Subcutaneous abdominal adipose tissue (tissue), 5 donors: ENCODE measurements at regions not wholly inside any gene's neighbourhood (a gene's known extent, or its start where the extent isn't known, plus 50 kb on each side); places are given as distances from the start of the nearest gene placed in this dataset.

Experiments
- H3K27ac ChIP-seq: one replicate; pipeline ENCODE4 v1.7.0; 2013; ENCODE audit warnings: low read depth, mild to moderate bottlenecking, inconsistent platforms, low read length, moderate library complexity
- H3K27me3 ChIP-seq, 5 donors: one replicate each; pipeline ENCODE4 v1.7.0; 2013; ENCODE audit warnings: low read length in 5 of 5, inconsistent platforms in 1 of 5; ENCODE audit not compliant: control insufficient read depth in 5 of 5, insufficient read depth in 4 of 5
- H3K36me3 ChIP-seq, 5 donors: one replicate each; pipeline ENCODE4 v1.7.0; 2013; ENCODE audit warnings: low read length in 5 of 5; ENCODE audit not compliant: control insufficient read depth in 5 of 5, insufficient read depth in 5 of 5
- H3K4me1 ChIP-seq, 5 donors: one replicate each; pipeline ENCODE4 v1.7.0; 2013; ENCODE audit warnings: low read length in 5 of 5, mild to moderate bottlenecking in 3 of 5, moderate library complexity in 1 of 5; ENCODE audit not compliant: control insufficient read depth in 5 of 5, insufficient read depth in 5 of 5
- H3K4me3 ChIP-seq, 5 donors: one replicate each; pipeline ENCODE4 v1.7.0; 2013; ENCODE audit warnings: low read length in 5 of 5, low read depth in 1 of 5
- H3K9ac ChIP-seq, 5 donors: one replicate each; pipeline ENCODE4 v1.7.0; 2013; ENCODE audit warnings: low read length in 5 of 5, mild to moderate bottlenecking in 4 of 5, moderate library complexity in 3 of 5
- H3K9me3 ChIP-seq, 5 donors: one replicate each; pipeline ENCODE4 v1.7.0; 2013; ENCODE audit warnings: low read length in 5 of 5; ENCODE audit not compliant: control insufficient read depth in 5 of 5
- donor health status: healthy.
- donor health status: healthy.
- donor health status: healthy.
- donor health status: healthy.
- donor health status: healthy.

GRCh38 chr10:78155722-78156121, 122.1 kb downstream of the RPS24 start:
- Histone ChIP-seq H3K9ac (no peak overlapping the region), H3K27me3 (no peaks in the 10 kb centered on the region), H3K27ac (no peak overlapping the region), H3K4me3 (no peak overlapping the region), H3K4me1 (no peaks in the 10 kb centered on the region), H3K9me3 (no peaks in the 10 kb centered on the region), H3K36me3 (no peaks in the 10 kb centered on the region)

- Histone ChIP-seq H3K9me3 (peaks cover 4 to 11% (median 10%) of the 10 kb centered on the region in 5 donors), H3K9ac (no peak overlapping the region), H3K4me1 (no peaks in the 10 kb centered on the region), H3K4me3 (no peak overlapping the region), H3K27ac (no peak overlapping the region), H3K27me3 (peaks cover 0 to 5% (median 2%) of the 10 kb centered on the region in 5 donors), H3K36me3 (no peaks in the 10 kb centered on the region)
Measured at GRCh38 chr10:78160591-78160990, 126.9 kb downstream of the RPS24 start.

- no peaks in the 10 kb centered on the region for H3K36me3 ChIP-seq
- no peaks in the 10 kb centered on the region for H3K4me1 ChIP-seq
- peaks cover 0 to 5% (median 2%) of the 10 kb centered on the region in 5 donors for H3K27me3 ChIP-seq
- H3K4me3 ChIP-seq: no peak overlapping the region
- H3K27ac ChIP-seq: no peak overlapping the region
- H3K9ac ChIP-seq: no peak overlapping the region
- H3K9me3 ChIP-seq: peaks cover 4 to 11% (median 10%) of the 10 kb centered on the region in 5 donors
Measured at GRCh38 chr10:78162853-78163252, 129.2 kb downstream of the RPS24 start.

- no peak overlapping the region for H3K27ac ChIP-seq
Measured at GRCh38 chr10:78164702-78165101, 131.0 kb downstream of the RPS24 start.

GRCh38 chr10:78165172-78165571, 131.5 kb downstream of the RPS24 start:
- no peak overlapping the region for H3K4me3 ChIP-seq
- H3K9me3 ChIP-seq: peaks cover 4 to 11% (median 10%) of the 10 kb centered on the region in 5 donors
- H3K27me3 ChIP-seq: peaks cover 0 to 5% (median 2%) of the 10 kb centered on the region in 5 donors
- H3K4me1 ChIP-seq: peaks cover 0 to 7% (median 2%) of the 10 kb centered on the region in 5 donors
- H3K36me3 ChIP-seq: no peaks in the 10 kb centered on the region
- no peak overlapping the region for H3K27ac ChIP-seq
- no peak overlapping the region for H3K9ac ChIP-seq

More at GRCh38 chr10:78164702-78165101, 131.0 kb downstream of the RPS24 start:
- Histone ChIP-seq H3K27me3 (peaks cover 0 to 5% (median 2%) of the 10 kb centered on the region in 5 donors), H3K9me3 (peaks cover 4 to 11% (median 10%) of the 10 kb centered on the region in 5 donors), H3K9ac (no peak overlapping the region), H3K36me3 (no peaks in the 10 kb centered on the region), H3K4me1 (peaks cover 0 to 6% (median 2%) of the 10 kb centered on the region in 5 donors), H3K4me3 (no peak overlapping the region)

GRCh38 chr10:78165617-78166016, 132.0 kb downstream of the RPS24 start:
- Histone ChIP-seq H3K27ac (no peak overlapping the region), H3K9ac (no peak overlapping the region), H3K4me3 (no peak overlapping the region), H3K9me3 (peaks cover 4 to 11% (median 10%) of the 10 kb centered on the region in 5 donors), H3K36me3 (no peaks in the 10 kb centered on the region), H3K4me1 (peaks cover 0 to 7% (median 2%) of the 10 kb centered on the region in 5 donors), H3K27me3 (peaks cover 0 to 5% (median 2%) of the 10 kb centered on the region in 5 donors)

- peaks cover 0 to 7% (median 2%) of the 10 kb centered on the region in 5 donors for H3K4me1 ChIP-seq
- H3K9ac ChIP-seq: no peak overlapping the region
- peaks cover 4 to 11% (median 10%) of the 10 kb centered on the region in 5 donors for H3K9me3 ChIP-seq
- H3K4me3 ChIP-seq: no peak overlapping the region
- H3K36me3 ChIP-seq: no peaks in the 10 kb centered on the region
- no peak overlapping the region for H3K27ac ChIP-seq
- peaks cover 0 to 5% (median 2%) of the 10 kb centered on the region in 5 donors for H3K27me3 ChIP-seq
Measured at GRCh38 chr10:78166261-78166660, 132.6 kb downstream of the RPS24 start.

GRCh38 chr10:78169214-78169613, 135.6 kb downstream of the RPS24 start:
- H3K36me3 ChIP-seq: no peaks in the 10 kb centered on the region
- H3K4me3 ChIP-seq: no peak overlapping the region
- H3K27me3 ChIP-seq: peaks cover 0 to 5% (median 2%) of the 10 kb centered on the region in 5 donors
- H3K4me1 ChIP-seq: peaks cover 0 to 7% (median 2%) of the 10 kb centered on the region in 5 donors
- no peak overlapping the region for H3K9ac ChIP-seq
- no peaks in the 10 kb centered on the region for H3K9me3 ChIP-seq
- no peak overlapping the region for H3K27ac ChIP-seq

GRCh38 chr10:78170026-78170475, 136.4 kb downstream of the RPS24 start:
- H3K9me3 ChIP-seq: no peaks in the 10 kb centered on the region

GRCh38 chr10:78171633-78172400, 138.2 kb downstream of the RPS24 start:
- no peak overlapping the region for H3K27ac ChIP-seq
- H3K4me1 ChIP-seq: peaks cover 3 to 18% (median 7%) of the 10 kb centered on the region in 5 donors
- no peaks in the 10 kb centered on the region for H3K9me3 ChIP-seq
- no peak overlapping the region for H3K9ac ChIP-seq
- no peaks in the 10 kb centered on the region for H3K36me3 ChIP-seq
- no peak overlapping the region for H3K4me3 ChIP-seq
- no peaks in the 10 kb centered on the region for H3K27me3 ChIP-seq

More at GRCh38 chr10:78170026-78170475, 136.4 kb downstream of the RPS24 start:
- Histone ChIP-seq H3K27me3 (peaks cover 0 to under 1% (median 0%) of the 10 kb centered on the region in 5 donors), H3K27ac (no peak overlapping the region), H3K9ac (no peak overlapping the region), H3K4me1 (peaks cover 0 to 7% (median 2%) of the 10 kb centered on the region in 5 donors), H3K4me3 (no peak overlapping the region), H3K36me3 (no peaks in the 10 kb centered on the region)
